GM18861 (cell line): ENCODE measurements at regions not wholly inside any gene's neighbourhood (a gene's known extent, or its start where the extent isn't known, plus 50 kb on each side); places are given as distances from the start of the nearest gene placed in this dataset.
"Not testable (repeated sequence)": the region's sequence is repeated elsewhere in the genome, so short reads cannot be mapped to it uniquely, and the experiment has no call there.

ENCODE experiments used
- ATAC-seq: cut with Tn5 transposase; IDR thresholded peaks from one replicate; pipeline ENCODE4 v1.9.1; 2021; ENCODE audit not compliant: unreplicated experiment

DNA sequence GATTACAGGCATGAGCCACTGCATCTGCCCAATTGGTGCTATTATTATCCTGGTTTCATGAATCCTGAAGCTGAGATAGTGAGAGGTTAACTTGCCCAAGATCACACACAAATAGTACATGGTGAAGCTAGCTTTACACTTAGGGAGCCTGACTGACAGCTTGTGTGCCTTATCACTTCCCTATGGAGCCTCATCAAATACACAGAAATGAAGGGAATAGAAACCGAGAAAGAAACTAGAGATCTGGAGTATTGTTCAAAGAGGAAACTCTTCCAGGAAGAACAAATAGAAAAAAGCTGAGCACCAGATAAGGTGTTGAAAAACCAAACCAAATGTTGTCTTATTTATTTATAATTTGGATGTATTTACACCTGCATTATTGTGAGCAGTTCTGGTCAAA, 155.0 kb upstream of the CITED2 start:
- no peak for ATAC-seq

GRCh38 chr6:139528471-139528870, 154.0 kb upstream of the CITED2 start:
- no peak for ATAC-seq

DNA sequence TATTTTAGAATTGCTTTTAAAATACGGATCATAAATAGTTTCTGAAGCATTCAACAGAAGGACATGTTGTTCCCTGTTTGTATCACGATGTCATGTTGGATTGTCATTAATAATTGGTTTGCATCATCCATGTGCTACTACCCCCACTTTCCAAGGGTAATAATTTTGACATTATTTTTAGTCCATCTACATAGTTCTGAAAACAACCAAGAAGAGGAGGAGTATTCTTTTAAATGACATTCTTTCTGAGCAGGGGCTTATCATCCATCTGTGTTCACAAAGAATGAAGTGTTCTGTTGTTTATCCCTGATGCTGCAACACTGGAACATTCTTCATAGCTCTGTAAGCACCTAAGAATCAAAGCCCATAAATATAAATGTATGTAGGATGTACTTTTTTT, 151.0 kb upstream of the CITED2 start:
- ATAC-seq = no peak

- ATAC-seq = no peak
Measured at GRCh38 chr6:139523986-139524385, 149.5 kb upstream of the CITED2 start.

DNA sequence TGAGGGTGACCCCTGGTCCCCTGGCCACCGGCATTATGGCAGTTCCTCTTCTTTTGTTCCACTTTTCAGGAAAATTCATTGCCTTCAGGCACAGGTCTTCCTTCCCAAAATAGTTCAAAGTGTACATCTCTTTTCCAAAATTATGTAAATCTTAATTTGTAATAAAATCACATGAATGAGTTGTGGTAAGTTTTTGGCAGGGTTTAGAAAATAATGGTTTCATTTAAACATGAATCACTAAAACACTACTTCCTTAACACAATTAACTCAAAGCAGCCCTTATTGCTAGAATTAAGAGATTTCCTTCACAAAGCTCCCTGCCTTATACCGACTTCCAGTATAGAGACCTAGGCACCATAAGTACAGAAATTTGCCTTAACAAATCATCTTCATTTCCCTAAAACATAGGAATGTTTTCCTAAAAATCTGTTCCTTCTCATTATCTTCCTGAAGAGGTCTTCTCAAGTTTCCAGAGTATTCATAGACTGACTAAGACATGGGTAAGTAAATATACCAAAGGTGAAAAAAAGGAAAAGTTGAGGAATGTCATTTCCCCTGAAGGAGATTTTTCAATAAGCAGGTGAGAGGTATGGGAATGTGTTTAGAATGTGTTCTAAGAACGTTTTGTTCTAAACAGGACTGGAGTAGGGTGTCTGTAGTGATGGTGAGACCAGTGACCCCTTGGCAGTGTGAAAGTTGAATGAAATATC, 148.2 kb upstream of the CITED2 start:
- no peak for ATAC-seq

GRCh38 chr6:139521338-139521737, 146.9 kb upstream of the CITED2 start:
- no peak for ATAC-seq

DNA sequence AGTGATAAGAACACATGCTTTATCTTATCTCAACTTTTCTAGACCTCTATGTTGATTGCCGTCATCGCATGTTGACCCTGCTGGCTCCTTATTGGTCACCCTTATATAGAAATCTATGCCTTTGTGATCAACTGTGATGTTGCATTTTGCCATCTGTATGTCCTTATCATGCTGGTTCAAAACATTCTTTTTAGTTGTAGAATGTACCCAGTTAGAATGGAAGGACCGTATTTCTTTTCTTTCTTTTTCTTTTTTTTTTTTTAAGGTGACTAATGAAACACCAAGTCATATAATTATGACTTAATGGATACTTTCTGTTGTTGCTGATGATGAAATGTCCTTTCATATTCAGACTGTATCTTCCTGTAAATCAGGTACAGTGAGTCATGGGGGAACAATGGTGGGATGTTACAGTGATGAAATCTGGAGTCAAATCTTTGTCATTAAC, 145.9 kb upstream of the CITED2 start:
- ATAC-seq = no peak

DNA sequence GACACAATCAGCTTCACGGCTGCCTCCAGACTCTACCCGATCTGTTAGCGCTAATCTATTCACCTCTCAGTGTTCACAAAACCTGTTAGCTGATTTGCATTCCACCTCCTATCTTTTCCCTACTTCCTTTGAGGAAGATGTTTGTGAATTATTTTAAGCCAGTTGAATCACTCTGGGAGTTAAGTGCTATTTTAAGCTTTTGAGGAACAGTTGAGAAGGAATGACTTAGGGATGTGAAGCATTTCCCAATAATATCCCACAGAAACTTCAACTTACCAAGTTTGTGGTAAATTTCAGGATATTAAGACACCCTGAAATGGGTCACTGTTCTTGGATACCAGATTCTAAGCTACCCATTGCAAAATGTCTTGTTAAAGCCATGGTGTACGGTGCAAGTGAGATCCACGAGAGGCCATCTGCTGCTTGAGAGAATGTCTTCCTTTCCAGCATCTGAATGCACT, 145.2 kb upstream of the CITED2 start:
- ATAC-seq = no peak

- no peak for ATAC-seq
Measured at GRCh38 chr6:139519097-139519496, 144.6 kb upstream of the CITED2 start.

DNA sequence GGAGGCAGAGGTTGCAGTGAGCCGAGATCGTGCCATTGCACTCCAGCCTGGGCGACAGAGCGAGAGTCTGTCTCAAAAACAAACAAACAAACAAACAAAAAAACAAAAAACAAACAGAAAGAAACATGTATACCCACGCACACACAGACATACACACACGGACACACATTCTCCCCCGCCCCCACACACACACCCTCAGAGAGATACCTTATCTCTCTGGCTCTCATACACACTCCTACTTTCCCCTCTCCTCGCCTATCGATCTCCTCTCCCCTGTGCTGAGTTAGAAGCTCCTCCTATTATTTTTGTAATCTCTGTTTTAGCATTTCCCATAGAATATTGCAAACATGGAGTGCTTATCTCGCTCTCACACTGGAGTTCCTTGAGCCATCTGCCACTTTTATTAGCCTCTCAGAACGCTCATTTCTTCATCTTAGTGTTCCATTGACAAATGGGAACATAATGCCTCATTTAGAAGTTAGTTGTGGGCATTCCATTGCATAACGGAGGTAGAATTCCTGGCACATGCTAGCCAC, 144.2 kb upstream of the CITED2 start:
- no peak for ATAC-seq

GRCh38 chr6:139517998-139518555, 143.6 kb upstream of the CITED2 start:
- ATAC-seq = not testable (repeated sequence)

GRCh38 chr6:139515511-139515910, 141.1 kb upstream of the CITED2 start:
- ATAC-seq = no peak

DNA sequence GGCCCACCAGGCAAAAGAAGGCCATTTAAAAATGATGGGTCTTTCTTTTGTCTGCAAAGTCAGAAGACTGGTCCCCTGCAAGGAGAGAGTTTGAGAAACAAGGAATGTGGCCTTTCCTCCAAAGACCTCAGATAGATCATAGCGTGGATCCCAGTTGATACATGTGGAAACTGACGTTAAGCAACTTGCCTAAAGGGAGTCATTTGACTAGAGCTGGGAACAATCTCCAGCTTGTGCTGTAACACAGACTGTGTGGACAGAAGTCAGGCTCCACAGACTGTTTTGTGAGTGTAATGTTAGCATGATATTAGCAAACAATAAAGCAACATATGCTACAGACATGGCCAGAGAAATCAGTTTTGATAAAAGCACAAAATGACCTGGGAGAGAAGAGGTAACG, 140.4 kb upstream of the CITED2 start:
- ATAC-seq = no peak

- ATAC-seq = no peak
Measured at GRCh38 chr6:139510040-139510790, 135.8 kb upstream of the CITED2 start.

GRCh38 chr6:139509167-139509566, 134.7 kb upstream of the CITED2 start:
- ATAC-seq = no peak

DNA sequence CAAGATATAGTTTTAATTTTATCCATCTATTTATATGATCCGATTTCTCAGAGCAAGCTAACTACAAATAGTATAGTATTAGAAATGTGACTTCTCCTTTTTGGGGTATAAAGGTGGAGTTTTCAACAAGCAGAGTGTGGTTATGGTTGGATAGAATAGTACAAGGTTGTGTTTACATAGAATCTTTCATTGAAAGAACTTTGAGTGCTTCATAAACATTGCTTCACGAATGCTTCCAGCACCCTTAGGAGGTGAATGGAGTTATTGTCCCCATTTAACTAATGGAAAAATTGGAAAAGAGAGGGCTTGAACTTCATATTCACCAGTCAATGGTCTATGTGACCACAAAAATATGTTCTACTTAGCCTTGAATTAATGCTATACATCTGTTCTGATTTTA, 134.1 kb upstream of the CITED2 start:
- no peak for ATAC-seq

GRCh38 chr6:139508023-139508422, 133.6 kb upstream of the CITED2 start:
- ATAC-seq = no peak

DNA sequence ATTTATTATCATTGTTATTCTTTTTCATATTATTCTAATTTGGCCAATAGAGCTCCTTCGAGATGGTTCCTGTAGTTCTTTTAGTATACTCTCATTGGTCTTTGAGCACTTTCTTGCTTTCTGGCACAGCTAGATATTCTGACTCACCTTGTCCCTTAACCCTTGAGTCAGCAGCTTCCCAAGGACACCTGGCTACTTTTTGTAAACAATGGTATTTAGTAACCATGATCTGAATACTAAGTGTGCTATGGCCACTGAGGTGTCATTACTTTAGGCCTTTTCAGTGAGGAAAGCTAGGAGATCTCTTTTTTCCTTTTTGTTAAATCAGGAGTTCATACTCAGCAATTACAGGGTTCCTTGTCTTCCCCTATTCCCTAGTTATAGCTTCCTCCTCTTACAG, 126.5 kb upstream of the CITED2 start:
- no peak for ATAC-seq

DNA sequence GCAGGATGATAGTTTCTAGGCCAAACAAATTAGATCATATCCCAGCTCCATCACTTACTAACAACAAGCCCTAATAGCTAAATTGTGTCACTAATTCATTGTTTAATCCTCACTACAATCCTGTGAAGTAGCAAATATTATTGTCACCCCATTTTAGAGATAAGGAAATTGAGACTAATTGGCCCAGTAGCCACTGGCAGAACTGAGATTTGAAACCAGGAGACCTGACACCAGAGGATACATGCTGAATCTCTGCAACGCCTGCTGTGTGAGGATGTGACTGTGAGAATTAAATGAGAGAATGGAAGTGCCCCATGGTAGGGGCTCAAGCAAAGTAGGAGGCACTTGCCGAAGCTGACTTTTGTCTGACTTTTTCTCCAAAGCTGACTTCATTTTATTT, 124.3 kb upstream of the CITED2 start:
- ATAC-seq = no peak

DNA sequence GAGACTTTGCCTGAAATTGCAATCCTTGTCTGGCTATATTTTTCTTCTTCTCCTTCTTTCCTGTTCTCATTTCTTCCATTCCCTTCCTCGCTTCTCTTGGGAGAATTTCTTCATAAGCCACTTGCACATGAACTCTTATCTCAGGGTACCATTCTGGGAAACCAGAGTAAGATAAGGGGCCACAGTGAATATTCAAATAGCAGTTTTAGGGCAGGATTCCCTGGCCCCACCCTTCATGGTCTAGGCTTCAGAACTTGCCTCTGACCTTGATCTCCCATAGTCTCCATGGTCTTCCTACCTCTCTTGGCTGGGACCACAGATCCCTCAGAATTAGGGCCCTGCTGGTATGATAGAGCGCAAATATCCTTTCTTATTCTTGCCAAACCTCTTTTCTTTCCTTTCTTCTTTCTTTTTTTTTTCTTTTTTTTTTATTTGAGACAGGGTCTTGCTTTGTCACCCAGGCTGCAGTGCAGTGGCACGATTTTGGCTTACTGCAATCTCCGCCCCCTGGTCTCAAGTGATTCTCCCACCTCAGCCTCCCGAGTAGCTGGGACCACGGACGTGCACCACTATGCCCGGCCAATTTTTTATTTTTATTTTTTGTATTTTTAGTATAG, 123.0 kb upstream of the CITED2 start:
- no peak for ATAC-seq

- ATAC-seq = no peak
Measured at GRCh38 chr6:139496654-139497344, 122.4 kb upstream of the CITED2 start.
